PC-9 (cell line): ENCODE measurements at regions not wholly inside any gene's neighbourhood (a gene's known extent, or its start where the extent isn't known, plus 50 kb on each side); places are given as distances from the start of the nearest gene placed in this dataset.

Experiments
- EZH2 ChIP-seq: fragments of 200-600 bp; sonication (generic); IDR thresholded peaks from 2 replicates; pipeline ENCODE4 v1.8.0; 2017; ENCODE audit warnings: antibody characterized with exemption, low read depth
- TF ChIP-seq, protein P1 (sequence below): fragments of 200-600 bp; sonication (generic); conservative IDR thresholded peaks from 2 replicates; pipeline ENCODE4 v1.6.1; 2017; ENCODE audit warnings: mixed run types, antibody characterized with exemption, mild to moderate bottlenecking, moderate library complexity

DNA sequence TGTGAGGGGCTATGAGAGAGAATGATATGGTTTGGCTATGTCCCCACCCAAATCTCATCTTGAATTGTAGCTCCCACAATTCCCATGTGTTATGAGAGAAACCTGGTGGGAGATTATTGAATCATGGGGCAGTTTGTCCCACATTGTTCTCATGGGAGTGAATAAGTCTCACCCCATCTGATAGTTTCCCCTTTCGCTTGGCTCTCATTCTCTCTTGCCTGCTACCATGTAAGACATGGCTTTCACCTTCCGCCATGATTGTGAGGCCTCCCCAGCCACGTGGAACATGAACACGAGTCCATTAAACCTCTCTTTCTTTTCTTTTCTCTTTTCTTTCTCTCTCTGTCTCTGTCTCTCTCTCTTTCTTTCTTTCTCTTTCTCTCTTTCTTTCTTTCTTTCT, 743.4 kb upstream of the CTNND2 start:
- TF ChIP-seq, protein P1, sequence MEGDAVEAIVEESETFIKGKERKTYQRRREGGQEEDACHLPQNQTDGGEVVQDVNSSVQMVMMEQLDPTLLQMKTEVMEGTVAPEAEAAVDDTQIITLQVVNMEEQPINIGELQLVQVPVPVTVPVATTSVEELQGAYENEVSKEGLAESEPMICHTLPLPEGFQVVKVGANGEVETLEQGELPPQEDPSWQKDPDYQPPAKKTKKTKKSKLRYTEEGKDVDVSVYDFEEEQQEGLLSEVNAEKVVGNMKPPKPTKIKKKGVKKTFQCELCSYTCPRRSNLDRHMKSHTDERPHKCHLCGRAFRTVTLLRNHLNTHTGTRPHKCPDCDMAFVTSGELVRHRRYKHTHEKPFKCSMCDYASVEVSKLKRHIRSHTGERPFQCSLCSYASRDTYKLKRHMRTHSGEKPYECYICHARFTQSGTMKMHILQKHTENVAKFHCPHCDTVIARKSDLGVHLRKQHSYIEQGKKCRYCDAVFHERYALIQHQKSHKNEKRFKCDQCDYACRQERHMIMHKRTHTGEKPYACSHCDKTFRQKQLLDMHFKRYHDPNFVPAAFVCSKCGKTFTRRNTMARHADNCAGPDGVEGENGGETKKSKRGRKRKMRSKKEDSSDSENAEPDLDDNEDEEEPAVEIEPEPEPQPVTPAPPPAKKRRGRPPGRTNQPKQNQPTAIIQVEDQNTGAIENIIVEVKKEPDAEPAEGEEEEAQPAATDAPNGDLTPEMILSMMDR, result no peak
- no peak for TF ChIP-seq EZH2
